NT2/D1 (cell line): ENCODE measurements at regions not wholly inside any gene's neighbourhood (a gene's known extent, or its start where the extent isn't known, plus 50 kb on each side); places are given as distances from the start of the nearest gene placed in this dataset.

ENCODE experiments used
- DNase-seq: peaks from one replicate; pipeline ENCODE4 v3.0.0-alpha.2; 2011; ENCODE audit warnings: low read depth, low spot score
- H3K27me3 ChIP-seq: 2 replicates; pipeline ENCODE4 v1.6.0; 2011; ENCODE audit warnings: mild to moderate bottlenecking; ENCODE audit not compliant: insufficient read length, insufficient read depth
- H3K36me3 ChIP-seq: 2 replicates; pipeline ENCODE4 v1.6.1; 2011; ENCODE audit warnings: mild to moderate bottlenecking, low read length, mixed read lengths; ENCODE audit not compliant: insufficient read depth, insufficient read length
- H3K4me1 ChIP-seq: 2 replicates; pipeline ENCODE4 v1.5.1; 2011; ENCODE audit not compliant: insufficient read depth, insufficient read length
- H3K4me3 ChIP-seq: 2 replicates; pipeline ENCODE4 v1.5.1; 2011; ENCODE audit warnings: low read depth; ENCODE audit not compliant: insufficient read length
- H3K9ac ChIP-seq: 2 replicates; pipeline ENCODE4 v1.6.0; 2011; ENCODE audit warnings: low read depth; ENCODE audit not compliant: insufficient read length
- H3K9me3 ChIP-seq: 2 replicates; pipeline ENCODE4 v1.5.1; 2011; ENCODE audit warnings: mild to moderate bottlenecking, low read length; ENCODE audit not compliant: insufficient read depth
- SUZ12 ChIP-seq: IDR thresholded peaks from 2 replicates; pipeline ENCODE4 v1.6.1; 2011; ENCODE audit not compliant: insufficient read length, insufficient read depth; ENCODE audit errors: extremely low read depth
- YY1 ChIP-seq: IDR thresholded peaks from 2 replicates; pipeline ENCODE4 v1.6.1; 2011; ENCODE audit not compliant: insufficient read length, insufficient read depth
- ZNF274 ChIP-seq: IDR thresholded peaks from 2 replicates; pipeline ENCODE4 v1.6.1; 2011; ENCODE audit warnings: mild to moderate bottlenecking, low read depth, low read length

DNA sequence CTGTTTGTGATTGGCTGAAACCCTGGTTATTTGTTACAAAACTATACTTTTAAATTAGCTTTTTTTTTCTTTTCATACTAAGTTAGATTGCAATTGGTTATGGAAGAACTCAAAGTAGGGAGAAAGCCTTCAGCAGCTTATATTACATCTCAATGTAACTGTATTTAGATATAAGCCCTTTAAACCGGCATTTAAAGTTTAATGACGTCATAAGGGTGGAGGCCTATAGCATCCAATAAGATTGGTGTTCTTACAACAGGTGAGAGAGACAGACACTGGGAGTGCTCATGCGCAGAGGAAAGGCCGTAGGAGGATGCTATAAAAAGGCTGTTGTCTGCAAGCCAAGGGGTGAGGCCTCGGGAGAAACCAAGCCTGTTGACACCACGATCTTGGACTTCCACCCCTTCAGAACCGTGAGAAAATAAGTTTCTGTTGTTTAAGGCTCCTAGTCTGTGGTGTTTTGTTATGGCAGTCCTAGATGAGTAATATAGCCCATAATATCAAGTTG lies 1198.8 kb upstream of the SPRY2 start:
- H3K4me1 ChIP-seq: no peaks in the 10 kb centered on the region
- TF ChIP-seq SUZ12 (no peak), ZNF274 (no peak), YY1 (no peak)
- no peak for DNase-seq
- H3K4me3 ChIP-seq: no peak overlapping the region
- H3K27me3 ChIP-seq: no peaks in the 10 kb centered on the region
- H3K9me3 ChIP-seq: no peaks in the 10 kb centered on the region
- no peaks in the 10 kb centered on the region for H3K36me3 ChIP-seq
- no peak overlapping the region for H3K9ac ChIP-seq

DNA sequence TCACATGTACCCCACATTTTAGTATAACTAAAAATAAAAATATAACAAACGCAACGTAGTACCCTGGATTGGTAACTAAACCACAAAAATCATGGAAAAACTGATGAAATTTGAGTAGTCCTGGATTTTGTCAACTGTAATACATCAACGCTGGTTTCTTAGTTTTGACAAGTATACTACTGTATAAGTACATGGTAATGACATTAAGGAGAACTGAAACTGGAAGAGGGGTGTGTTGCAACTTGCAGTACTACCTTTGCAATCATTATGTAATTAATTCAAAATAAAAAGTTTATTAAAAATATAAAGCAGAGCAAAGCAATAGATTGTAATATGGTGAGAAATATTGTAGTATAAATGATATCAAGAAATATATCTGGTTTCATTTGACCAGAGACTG lies 1158.0 kb upstream of the SPRY2 start:
- no peak for DNase-seq
- H3K9me3 ChIP-seq: no peaks in the 10 kb centered on the region
- TF ChIP-seq ZNF274: no peak
- TF ChIP-seq SUZ12: no peak
- TF ChIP-seq YY1: no peak
- H3K4me3 ChIP-seq: no peak overlapping the region
- H3K27me3 ChIP-seq: no peaks in the 10 kb centered on the region
- no peak overlapping the region for H3K9ac ChIP-seq
- H3K4me1 ChIP-seq: no peaks in the 10 kb centered on the region
- no peaks in the 10 kb centered on the region for H3K36me3 ChIP-seq

DNA sequence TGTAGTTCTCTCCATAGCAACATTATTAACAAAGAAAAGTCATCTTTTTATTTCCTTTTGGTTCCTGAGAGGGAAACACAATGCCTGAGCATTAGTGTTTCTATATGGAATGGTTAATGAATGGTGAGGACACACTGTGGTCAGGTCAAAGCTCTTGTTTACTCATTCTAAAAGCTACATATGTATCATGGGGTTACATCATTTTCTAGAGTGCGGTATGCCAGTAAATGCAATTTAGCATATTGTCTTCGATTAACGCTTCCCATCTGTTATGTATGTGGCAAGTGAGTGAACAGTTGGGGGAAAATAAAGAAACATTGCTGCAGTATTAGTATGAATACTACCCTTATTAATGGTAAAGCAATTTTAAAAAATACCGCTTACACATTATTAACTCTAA lies 1152.2 kb upstream of the SPRY2 start:
- no peaks in the 10 kb centered on the region for H3K9me3 ChIP-seq
- TF ChIP-seq YY1 (no peak), SUZ12 (no peak), ZNF274 (no peak)
- H3K9ac ChIP-seq: no peak overlapping the region
- DNase-seq: no peak
- H3K4me1 ChIP-seq: no peaks in the 10 kb centered on the region
- no peaks in the 10 kb centered on the region for H3K27me3 ChIP-seq
- no peaks in the 10 kb centered on the region for H3K36me3 ChIP-seq
- H3K4me3 ChIP-seq: no peak overlapping the region

DNA sequence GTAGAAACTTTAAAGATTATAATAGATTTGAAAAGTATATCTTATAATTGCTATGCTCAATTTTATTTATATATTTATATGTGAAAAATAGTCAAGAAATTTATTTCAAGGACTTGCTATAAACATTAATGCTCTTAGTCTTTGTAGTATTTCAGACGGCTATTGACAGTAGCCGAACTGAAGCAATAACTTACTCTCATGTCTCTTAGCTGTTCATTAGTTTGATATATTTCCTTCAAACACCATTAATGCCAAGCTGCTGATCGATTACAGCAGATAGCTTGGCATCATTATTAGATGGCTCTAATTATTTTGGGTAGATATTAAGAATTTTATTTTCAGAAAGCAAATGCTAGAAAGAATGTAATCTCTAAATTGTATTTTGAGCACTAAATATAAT lies 1151.5 kb upstream of the SPRY2 start:
- H3K9me3 ChIP-seq: no peaks in the 10 kb centered on the region
- no peak overlapping the region for H3K4me3 ChIP-seq
- no peak for TF ChIP-seq YY1
- TF ChIP-seq SUZ12: no peak
- TF ChIP-seq ZNF274: no peak
- no peaks in the 10 kb centered on the region for H3K27me3 ChIP-seq
- H3K9ac ChIP-seq: no peak overlapping the region
- no peaks in the 10 kb centered on the region for H3K4me1 ChIP-seq
- no peaks in the 10 kb centered on the region for H3K36me3 ChIP-seq
- DNase-seq: no peak

DNA sequence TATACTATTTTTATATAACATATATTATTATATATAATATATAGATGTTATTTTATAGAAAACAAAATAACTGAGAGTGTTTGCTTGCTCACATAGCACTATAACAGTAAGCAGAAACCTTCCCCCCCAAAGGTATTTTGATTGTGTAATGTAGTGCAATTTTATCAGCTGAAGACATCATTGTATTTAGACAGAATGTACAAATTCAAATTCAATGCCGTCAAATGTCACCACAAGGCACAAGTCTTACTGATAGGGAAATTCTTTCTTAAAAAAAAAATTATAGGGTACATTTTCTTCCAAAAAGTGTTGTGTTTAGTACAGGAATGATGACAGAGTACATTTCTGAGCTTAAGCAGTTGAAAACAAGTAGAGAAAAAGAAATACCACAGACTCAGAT lies 1147.1 kb upstream of the SPRY2 start:
- Histone ChIP-seq H3K9ac (no peak overlapping the region), H3K4me1 (no peaks in the 10 kb centered on the region), H3K9me3 (no peaks in the 10 kb centered on the region), H3K36me3 (no peaks in the 10 kb centered on the region), H3K27me3 (no peaks in the 10 kb centered on the region), H3K4me3 (no peak overlapping the region)
- DNase-seq: no peak
- no peak for TF ChIP-seq ZNF274
- TF ChIP-seq YY1: no peak
- no peak for TF ChIP-seq SUZ12

DNA sequence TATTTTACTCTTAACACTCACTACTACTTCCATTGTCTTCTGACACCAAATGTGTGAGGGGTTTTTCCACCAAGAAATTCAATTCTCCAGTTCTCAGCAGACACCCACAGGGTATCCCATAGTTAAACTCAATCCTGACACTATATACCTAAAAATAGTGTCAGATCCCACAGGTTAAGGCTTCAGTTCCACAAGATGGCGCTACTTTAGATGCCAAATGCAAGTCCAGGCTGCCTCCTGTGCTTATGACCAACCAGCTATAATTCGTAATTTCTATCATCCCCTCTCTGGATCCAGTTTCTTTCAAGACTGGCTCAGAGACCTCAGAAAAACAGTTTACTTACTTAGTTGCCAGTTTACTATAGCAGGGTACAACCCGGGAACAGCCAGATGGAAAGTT lies 1146.2 kb upstream of the SPRY2 start:
- DNase-seq: peak; percentile 59
- TF ChIP-seq SUZ12: no peak
- TF ChIP-seq YY1: no peak
- no peak for TF ChIP-seq ZNF274
- Histone ChIP-seq H3K9ac (no peak overlapping the region), H3K9me3 (no peaks in the 10 kb centered on the region), H3K27me3 (no peaks in the 10 kb centered on the region), H3K4me3 (no peak overlapping the region), H3K36me3 (no peaks in the 10 kb centered on the region), H3K4me1 (no peaks in the 10 kb centered on the region)

DNA sequence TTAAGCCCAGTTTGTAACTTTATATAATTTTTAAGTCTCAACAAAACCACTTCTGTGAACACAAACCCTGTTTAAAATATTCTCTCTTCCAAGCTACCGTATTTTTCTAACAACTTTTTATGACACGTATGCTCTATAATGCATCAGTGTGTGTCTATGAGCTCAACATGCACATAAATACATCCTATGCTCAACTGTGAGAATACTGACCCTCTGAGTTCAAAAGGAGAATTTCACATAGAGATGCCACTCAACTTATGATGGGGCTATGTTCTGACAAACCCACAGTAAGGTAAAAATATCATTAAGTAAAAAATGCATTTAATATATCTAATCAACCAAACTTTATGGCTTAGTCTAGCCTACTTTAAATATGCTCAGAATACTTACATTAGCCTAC lies 1139.7 kb upstream of the SPRY2 start:
- Histone ChIP-seq H3K4me3 (no peak overlapping the region), H3K36me3 (no peaks in the 10 kb centered on the region), H3K9ac (no peak overlapping the region), H3K9me3 (no peaks in the 10 kb centered on the region), H3K4me1 (no peaks in the 10 kb centered on the region), H3K27me3 (no peaks in the 10 kb centered on the region)
- DNase-seq: no peak
- TF ChIP-seq SUZ12 (no peak), ZNF274 (no peak), YY1 (no peak)

DNA sequence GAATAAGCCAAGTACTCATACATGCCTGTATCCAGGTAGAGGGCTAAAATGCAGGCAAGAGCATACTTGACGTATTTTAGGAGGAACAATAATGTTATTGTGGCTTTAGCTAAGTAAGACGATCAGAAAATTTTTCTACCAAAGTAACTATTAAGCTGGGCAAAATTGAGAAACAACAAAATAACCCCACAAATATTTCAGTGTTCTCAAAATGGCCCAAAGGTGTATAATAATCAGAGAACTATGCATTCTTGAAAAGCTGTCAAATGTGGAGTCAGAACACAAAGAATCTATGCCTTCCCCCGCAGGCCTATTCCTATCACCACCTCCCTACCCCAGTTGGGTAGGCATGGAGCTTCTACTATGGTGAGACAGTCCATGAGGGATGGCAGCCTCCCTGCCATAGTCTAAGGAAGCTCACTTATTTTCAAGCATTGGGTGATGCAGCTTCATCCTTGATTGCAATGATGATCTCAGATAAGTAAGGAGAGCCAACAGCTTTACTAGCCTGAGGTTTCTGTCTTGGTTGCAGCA lies 1132.5 kb upstream of the SPRY2 start:
- Histone ChIP-seq H3K9ac (no peak overlapping the region), H3K4me3 (no peak overlapping the region), H3K36me3 (no peaks in the 10 kb centered on the region), H3K9me3 (no peaks in the 10 kb centered on the region), H3K27me3 (no peaks in the 10 kb centered on the region), H3K4me1 (no peaks in the 10 kb centered on the region)
- no peak for DNase-seq
- TF ChIP-seq ZNF274: no peak
- TF ChIP-seq YY1: no peak
- no peak for TF ChIP-seq SUZ12
